ENCODE measurements at regions not wholly inside any gene's neighbourhood (a gene's known extent, or its start where the extent isn't known, plus 50 kb on each side); places are given as distances from the start of the nearest gene placed in this dataset.
"Not testable (repeated sequence)": the region's sequence is repeated elsewhere in the genome, so short reads cannot be mapped to it uniquely, and the experiment has no call there.

DNA sequence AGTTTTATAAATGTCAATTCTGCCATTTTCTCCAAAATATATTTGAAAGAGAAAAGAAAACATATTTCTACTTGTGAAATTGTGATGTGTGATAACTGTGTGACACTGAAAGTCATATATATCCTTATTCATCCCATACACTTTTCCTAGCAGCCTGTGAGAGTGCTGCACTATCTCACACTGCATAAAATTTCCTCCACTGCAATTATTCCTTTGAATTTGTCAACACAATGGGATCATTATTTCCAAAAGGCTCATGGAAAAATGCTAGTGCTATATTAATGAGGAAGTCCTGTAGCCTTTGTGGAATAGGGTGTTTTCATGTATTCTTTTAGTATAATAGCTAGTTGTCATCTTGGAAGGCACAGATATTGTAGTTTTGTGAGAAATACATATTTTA lies 504.1 kb downstream of the RPL10L start:
- no peak for DNase-seq

DNA sequence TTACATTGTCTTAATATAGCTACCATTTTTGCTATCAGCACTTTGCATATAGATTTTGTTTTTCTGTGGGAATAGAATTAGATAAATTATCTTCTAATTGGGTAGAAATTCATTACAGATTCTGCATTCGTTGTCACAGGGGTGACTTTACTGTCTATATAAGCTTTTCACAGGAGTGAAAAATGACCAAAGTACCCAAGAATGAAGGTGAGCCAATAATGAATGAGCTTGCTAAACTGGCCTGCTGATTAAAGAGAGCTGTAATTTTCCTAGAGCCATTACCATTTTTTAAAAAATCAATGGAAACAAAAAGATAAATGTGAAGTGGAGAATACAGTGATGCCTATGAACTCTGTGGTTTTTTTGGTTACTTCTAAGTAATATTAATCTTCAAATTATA lies 504.6 kb downstream of the RPL10L start:
- no peak for DNase-seq

DNA sequence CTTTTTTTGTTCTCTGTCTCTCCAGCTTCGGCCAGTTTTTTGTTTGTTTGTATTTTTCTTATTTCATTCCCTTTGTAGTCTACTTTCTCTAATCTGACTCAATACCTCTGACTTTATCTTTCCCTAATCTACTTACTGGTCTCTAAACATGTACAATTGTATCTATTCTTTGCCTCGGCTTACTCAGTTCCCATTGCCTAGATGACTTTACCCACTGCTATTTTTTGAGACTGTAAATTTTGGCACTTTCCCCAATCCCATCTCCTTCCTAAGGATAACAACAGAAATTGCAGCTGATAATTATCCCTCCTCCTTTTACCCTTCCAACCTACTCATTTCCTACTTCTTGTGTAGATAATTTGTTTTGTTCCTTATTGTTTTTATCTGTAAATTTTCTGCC lies 511.1 kb downstream of the RPL10L start:
- DNase-seq = no peak

DNA sequence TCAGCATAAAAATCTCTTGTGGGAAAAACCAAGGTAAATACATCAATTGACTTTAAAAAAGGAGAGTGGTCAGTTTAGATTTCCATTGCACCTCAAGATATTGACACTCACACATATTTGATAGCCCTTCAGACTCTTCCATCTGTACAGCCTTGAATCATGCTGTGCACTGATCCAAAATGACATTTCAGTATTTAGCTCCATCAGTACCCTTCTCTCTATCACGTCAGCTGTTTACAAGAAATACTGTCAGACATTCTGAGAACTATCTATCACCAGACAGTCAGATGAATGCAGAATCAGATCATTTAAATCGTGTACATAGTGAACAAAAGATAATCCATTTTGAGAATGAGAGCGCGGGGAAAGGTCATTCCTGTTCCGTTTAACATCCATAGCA lies 511.9 kb downstream of the RPL10L start:
- no peak for DNase-seq

DNA sequence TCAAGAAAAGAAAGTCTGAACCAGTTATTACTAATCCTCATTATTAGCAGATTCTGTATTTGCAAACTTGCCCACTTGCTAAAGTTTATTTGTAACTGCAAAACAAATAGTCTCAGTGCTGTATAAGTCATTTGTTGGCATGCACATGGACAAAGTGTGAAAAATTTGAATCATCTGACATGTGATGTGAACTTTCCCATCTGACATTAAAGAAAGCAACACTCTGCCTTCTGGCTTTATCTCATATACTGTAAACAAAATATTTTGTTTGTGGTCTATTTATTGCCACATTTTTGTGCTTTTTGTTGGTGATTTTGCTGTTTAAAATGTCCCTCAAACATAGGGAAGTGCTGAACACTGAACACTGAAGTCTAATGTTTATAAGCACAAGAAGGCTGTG lies 513.8 kb downstream of the RPL10L start:
- DNase-seq = no peak

DNA sequence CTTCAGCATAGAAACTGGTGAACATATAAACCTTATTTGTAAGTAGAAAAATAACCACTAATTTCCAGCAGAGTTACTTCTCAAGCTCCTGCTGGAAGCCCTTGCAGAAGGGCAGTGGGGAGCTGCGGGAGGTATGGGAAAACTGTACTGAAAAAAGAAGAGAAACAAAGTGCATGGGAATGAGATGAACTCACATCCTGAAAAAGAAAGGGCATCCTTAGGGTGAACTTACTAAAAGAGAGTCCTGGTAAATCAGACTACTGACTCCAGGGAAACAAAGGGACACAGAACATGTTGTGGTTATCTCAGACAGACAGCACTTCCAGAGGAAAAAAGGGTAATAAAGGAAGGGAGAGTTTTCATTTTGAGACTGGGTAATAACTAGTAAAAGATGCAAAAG lies 515.1 kb downstream of the RPL10L start:
- DNase-seq = no peak

DNA sequence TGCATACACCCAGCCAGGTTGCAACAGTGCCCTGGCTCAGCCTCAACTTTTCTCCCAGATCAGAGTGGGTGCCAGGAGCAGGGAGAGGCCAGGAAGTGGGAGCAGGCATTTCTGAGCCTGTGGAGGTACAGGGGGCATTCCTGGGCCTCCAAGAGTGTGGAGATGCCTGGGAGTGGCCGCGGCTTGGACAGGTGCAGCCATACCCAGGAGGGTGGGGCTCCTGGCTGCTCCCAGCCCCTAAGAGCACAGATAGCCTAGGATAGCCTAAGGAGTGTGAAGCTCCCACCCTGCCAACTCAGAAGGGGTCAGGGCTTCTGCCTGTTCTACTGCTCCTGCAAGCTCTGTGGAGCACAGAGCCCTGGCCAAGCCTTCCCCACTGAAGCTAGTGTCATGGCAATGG lies 543.4 kb downstream of the RPL10L start:
- no peak for DNase-seq

DNA sequence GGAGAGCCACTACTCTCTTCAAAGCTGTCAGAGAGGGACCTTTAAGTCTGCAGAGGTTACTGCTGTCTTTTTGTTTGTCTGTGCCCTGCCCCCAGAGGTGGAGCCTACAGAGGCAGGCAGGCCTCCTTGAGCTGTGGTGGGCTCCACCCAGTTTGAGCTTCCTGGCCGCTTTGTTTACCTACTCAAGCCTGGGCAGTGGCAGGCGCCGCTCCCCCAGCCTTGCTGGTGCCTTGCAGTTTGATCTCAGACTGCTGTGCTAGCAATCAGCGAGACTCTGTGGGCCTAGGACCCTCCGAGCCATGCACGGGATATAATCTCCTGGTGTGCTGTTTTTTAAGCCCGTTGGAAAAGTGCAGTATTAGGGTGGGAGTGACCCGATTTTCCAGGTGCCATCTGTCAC lies 550.7 kb downstream of the RPL10L start:
- DNase-seq = not testable (repeated sequence)

DNA sequence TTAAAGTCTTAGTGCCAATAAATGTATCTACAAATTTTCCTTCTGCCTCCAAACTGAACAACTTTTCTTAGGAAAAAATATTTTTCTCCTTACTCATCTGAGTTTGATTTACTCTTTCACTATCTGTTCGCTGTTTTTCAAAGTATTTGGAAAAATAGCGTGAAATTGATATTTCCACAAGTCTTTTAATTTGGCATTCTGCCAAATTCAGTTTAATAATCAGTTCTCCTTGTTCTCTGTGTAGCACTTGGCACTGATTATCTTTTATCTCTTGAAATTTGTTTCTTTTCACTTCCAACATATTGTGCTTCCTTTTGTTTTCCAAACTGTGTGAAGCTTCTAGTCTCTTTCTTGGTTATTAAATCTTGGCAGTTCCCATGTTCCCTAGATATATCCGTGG lies 559.8 kb downstream of the RPL10L start:
- DNase-seq = no peak

DNA sequence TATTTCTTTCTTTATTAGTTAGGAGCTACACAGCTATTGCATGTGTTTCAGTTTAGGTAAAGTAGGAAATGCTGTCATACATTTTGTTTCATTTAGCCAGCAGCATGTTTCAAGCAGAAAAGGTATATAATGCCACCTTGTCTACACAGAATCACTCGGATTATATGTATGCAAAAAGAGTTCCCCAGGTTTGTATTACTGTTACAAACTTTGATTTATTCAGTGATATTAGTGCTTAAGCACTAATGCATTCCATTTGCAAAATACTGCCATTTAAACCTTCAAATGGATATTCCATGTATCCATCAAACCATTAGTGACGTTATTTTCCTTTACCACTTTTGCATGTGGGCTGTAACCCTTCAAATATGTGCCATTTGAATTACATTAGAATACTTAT lies 564.0 kb downstream of the RPL10L start:
- no peak for DNase-seq

DNA sequence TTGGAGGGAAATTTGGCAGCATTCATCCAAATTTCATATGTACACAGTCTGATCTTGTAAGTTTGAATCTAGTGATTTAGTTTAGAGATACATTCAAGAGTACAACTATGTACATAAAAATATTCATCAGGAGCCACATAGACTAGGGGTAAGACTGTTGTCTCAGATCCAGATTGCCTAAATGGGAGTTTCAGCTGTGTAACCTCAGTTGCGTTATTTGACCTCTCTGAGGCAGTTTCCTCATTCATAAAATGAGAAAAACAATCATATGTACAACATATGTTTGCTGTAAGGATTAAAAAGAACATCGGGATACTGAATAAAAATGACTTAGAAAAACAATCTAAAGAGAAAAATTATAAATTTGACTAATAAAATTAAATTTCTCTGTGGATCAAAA lies 577.5 kb downstream of the RPL10L start:
- DNase-seq = no peak

DNA sequence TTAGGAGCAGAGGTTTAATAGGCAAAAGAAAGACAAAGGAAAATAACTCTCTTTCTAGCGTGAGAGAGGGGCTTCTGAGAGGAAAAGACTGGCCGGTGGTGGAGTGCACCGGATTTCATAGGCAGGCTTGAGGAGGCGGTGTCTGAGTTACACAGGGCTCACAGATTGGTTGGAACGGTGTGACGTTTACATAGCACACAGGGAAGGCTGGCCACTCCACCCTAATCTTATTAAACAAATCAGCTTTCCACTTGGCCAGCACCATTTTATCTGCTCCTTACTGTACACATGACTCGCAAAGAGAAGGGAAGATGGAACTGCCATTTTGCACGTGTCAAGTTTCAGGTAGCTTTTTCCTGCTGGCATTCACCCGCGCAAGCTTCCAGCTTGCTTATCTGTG lies 587.7 kb downstream of the RPL10L start:
- peak; percentile 1 for DNase-seq

DNA sequence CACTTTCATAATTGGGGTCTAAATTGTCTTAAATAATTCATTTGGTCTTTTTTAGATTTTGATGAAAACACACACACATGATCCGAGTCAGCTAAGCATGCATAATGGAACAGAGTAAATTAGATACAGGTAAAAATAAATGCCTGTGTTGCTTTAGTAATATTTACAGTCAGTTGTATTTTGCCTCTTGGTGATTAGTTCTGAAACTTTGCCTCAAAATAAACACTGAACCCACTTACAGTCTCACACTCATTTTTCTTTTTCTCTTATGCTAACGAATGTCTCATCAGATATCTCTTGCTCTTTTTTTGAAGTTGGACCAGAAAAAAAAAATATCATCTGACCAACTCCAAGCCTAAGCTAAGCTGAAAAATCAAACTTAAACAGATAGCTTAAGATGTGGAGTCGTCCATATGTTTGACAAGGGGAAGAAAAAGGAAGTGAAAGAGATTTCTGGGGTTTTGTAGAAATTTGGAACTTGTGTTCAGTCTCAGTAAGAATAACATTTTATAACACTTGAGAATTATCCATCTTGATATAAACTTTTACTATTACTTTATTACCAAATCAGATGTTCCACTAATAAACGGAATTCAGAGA lies 592.5 kb downstream of the RPL10L start:
- no peak for DNase-seq

DNA sequence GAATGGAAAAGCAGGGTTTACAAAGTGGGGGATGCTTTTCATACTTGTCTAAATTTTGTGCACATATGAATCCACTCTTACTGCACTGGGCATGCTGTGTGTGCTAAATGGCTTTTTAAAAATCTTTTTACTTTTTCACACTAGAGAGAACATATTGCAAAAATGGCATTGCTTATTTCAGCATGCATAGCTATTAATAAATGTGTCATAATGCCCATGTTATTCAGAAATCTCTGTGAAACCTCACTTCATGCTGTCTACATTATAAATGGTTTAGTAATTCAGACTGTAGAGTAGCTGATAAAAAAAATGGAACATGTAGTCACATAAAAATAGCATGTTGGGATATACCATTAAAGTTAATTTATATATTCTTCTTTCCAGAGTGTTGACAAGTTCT lies 593.8 kb downstream of the RPL10L start:
- DNase-seq = no peak

DNA sequence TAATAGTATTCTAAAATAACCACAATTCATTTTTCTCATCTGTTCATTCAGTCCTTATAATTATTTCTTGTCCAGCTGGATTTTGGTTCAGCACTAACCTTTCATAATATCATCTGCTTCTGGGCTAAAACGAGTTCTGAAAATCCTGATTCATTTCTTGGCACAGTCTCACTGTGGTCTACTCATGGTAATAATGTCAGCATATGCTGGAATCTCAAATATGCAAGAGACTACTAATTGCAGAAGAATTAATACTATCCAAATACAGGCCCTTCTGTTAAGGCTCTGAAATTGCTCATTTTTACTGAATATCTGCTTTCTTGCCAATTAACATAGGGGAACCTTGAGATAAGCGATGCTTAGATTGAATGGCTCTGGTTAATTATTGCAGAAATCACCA lies 597.1 kb downstream of the RPL10L start:
- no peak for DNase-seq

DNA sequence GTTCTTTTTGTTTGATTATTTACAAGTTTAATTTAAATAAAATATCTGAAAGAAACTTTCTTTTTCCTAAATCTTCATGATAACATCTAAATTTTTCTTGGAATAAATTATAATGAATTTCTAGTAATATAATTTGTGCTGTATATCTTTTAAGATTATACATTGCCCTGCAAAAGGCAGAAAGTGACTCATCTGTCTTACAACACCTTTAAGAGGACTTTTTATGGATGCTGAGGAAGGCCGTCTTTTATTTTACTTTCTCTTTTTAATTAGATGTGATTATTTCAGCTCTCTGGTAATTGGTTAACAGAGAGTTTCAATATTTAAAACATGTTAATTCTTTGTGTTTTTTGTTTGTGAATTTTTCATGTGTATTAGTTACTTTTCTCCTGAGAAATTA lies 598.4 kb downstream of the RPL10L start:
- no peak for DNase-seq

DNA sequence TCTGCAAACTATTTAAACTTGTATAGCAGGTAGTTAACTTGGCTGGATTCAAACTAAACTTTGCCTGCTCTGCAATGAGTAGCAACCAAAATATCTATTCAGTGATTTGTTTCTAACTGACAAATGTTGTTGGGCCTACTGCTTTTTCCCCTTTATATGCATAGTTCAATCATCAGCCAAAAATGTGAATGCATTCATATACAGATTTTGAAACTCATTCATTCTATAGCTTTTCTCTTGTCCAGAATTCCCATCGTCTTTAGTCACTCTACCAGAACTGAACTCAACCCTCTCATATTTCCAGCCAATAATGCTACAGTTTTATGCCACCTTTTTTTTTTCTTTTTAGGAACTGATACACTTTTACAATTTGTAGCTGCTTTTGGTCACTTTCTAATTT lies 599.8 kb downstream of the RPL10L start:
- DNase-seq = no peak

DNA sequence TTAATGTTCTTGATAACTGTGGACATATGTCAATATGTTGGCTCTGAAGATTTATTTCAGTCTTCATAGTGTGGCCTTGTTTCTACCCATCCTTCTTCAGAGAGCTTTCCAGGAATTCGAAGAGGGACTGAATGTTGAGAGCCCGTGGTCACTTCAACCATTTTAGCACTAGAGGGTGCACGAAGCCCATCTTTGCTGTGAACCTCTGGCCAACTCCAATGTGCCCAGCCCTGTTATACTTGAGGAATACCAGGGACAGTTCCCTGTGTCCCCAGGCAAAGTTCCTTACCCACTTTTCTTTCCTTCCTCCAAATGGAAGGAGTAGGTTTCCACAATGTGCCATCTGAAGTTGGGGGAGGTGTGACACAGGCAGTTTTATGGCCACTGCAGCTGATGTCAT lies 603.5 kb downstream of the RPL10L start:
- DNase-seq = no peak

DNA sequence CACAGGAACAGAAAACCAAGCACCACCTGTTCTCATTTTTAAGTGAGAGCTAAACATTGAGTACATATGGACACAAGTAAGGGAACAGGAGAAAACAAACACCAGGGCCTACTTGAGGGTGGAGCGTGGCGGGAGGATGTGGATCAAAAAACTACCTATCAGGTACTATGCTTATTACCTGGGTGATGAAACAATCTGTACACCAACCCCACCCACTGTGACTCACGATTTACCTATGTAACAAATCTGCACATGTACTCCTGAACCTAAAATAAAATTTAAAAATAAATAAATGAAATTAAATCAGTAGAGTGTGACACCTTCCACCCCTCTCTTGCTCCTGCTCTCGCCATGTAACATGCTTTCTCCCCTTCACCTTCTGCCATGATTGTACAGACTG lies 615.5 kb downstream of the RPL10L start:
- DNase-seq = no peak

DNA sequence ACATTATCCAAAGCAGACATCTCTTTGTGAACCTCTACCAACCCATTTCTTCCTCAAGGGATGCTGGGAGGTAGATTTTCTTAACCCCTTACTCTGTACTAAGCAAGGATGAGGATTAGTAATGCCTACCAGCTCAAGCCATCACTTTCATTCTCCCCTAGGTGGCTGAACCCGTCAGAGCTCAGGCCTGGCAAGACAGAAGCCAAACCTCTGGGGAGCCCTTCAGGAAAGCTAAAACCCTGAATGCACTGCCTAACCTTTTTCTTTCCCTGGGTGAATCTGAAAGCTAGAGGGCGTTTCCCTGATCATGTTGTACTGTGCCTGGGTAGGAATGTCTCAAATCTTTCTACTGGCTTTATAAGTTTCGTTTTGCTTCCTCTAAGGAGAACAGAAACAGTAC lies 617.3 kb downstream of the RPL10L start:
- DNase-seq = no peak

DNA sequence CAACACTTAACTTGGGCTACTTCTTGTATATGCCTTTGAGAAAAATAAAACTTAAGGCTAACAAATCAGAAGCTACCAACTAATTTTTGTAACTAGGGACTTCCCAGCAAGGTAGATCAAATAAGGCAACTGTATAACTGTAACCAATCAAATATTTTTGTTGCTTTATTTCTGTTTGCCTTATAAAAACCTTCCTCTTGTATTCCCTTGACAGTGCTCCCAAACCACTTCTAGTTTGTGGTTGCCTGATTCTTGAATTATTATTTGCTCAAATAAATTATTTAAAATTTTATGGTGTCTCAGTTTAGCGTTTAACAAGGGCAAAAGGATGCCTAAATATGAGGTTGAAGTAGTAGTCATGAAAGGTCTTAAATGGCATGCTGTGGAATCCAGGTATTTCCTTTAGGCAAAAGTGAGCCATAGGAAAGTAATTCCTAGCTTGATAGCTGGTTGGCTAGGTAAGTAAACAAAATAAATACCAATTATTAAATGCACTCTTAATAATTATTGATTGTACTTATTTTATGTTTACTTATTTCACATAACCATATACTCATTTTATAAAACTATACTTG lies 632.6 kb downstream of the RPL10L start:
- DNase-seq = no peak

DNA sequence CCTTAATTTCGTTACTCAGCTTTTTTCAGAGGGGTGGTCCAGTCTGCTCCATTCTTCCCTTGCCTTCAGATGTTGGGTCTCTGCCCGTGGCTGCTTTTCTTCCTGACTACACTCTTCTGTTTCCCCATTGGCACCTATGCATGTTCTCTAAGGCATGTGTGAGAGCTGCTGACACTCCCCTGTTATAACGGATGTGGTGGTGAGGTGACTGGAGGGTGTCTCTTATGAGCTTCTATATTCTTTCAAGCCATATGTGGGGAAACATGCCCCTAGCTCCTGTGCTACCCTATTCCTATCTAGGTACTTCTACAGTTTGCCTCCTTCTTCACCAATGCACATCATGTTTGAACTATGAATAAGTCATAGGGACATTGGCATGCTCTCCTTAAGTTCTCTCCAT lies 643.2 kb downstream of the RPL10L start:
- DNase-seq = no peak

DNA sequence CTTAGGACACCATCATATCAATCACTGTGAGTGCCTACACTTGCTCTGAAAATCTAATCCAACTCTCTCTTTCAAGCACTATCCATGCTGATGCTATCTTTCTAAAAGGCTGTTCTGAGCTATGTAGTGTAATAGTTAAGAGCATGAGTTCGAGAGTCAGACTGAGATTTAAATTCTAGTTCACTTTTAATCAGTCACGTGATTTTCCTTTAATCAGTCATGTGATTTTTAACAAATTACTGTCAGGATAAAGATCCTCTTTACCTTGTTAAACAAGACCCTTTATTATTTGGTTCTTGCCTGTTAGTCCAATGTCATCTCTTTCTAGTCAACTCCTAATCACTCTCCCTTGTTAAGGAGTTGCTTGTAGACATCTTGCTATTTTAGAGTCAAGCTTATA lies 653.0 kb downstream of the RPL10L start:
- no peak for DNase-seq

DNA sequence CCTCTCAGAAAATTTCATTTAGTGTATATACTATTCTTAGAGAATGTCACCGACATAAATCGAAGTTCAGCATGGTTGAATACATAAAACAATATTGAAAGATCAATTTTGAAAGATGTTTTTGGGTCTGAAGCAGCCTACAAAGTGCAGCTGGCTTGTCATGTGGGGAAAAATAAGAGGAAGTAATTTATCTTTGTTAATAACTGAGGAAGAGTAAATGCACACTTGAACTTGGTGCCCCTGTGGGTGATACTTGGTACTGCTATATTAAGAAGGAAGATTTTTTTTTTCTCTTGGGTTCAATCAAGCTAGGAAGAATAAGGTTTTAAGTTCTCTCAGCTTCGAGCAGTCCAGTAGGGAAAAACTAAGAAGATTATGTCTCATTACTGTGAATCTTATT lies 661.3 kb downstream of the RPL10L start:
- DNase-seq = no peak

DNA sequence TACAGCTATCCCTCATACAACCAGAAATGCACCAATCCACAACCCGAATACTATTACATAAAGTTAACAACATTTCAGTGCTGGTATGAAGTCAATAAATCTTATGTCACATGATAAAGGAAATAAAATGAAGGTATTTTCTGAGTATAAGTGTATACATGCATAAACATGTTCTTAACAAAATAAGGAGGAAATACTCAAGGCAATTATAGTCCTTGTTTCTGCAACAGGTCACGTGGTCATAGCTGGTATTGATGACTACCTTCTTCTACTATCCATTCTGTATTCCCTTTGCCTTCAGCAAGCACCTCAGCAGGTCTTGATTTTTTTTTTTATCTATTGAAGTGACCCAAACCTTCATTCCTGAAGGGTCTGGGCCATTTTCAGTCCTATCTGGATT lies 675.6 kb downstream of the RPL10L start:
- no peak for DNase-seq

DNA sequence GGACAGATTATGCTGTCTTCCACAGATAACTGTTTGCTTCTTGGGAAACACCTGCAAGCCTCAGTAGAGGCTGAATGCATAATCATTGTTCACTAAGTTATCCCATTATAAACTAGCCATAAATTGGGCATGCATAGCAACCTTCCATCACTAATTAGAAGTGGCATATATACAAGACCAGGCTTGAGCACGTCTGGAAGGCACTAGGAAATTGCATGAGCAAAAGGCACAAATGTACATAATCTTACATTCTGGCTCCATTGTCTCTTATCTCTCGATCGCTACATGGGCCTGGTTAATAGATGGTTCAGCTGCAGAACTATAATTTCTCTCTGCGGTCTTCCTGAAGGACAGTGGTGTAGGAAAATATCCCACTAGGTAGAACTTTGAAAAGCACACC lies 679.2 kb downstream of the RPL10L start:
- DNase-seq = no peak
